T-helper 2 cell (primary cell): ENCODE measurements at regions not wholly inside any gene's neighbourhood (a gene's known extent, or its start where the extent isn't known, plus 50 kb on each side); places are given as distances from the start of the nearest gene placed in this dataset.

Experiments
- DNase-seq, 5 experiments: peaks; one replicate each; pipeline versions ENCODE4 v3.0.0 to v3.0.0-alpha.2; 2012 to 2022

- DNase-seq = no peak
These were observed 379.2 kb downstream of the VPS13C start for GRCh38 chr15:61681038-61681418.

- DNase-seq = no peak
These were observed 379.8 kb downstream of the VPS13C start for GRCh38 chr15:61680260-61681037.

- DNase-seq = no peak
These were observed 388.5 kb downstream of the VPS13C start for GRCh38 chr15:61671736-61672135.

GRCh38 chr15:61668444-61668843, 391.8 kb downstream of the VPS13C start:
- no peak for DNase-seq

- no peak for DNase-seq
These were observed 398.5 kb downstream of the VPS13C start for GRCh38 chr15:61661791-61662190.

GRCh38 chr15:61660579-61660978, 399.7 kb downstream of the VPS13C start:
- no peak for DNase-seq

GRCh38 chr15:61659566-61660190, 400.6 kb downstream of the VPS13C start:
- no peak for DNase-seq

- no peak for DNase-seq
These were observed 402.8 kb downstream of the VPS13C start for GRCh38 chr15:61657461-61657860.

- DNase-seq = no peak
These were observed 403.9 kb downstream of the VPS13C start for GRCh38 chr15:61656391-61656790.

- DNase-seq = no peak
These were observed 404.4 kb downstream of the VPS13C start for GRCh38 chr15:61655881-61656280.

- no peak for DNase-seq
These were observed 405.3 kb downstream of the VPS13C start for GRCh38 chr15:61654918-61655317.

- DNase-seq = no peak
These were observed 406.1 kb downstream of the VPS13C start for GRCh38 chr15:61654002-61654740.

GRCh38 chr15:61653110-61653509, 407.1 kb downstream of the VPS13C start:
- DNase-seq = no peak

GRCh38 chr15:61651267-61651666, 409.0 kb downstream of the VPS13C start:
- no peak for DNase-seq

GRCh38 chr15:61649046-61649445, 411.2 kb downstream of the VPS13C start:
- no peak for DNase-seq

- DNase-seq = no peak
These were observed 415.4 kb upstream of the RORA start for GRCh38 chr15:61644550-61644949.

GRCh38 chr15:61641645-61642044, 412.5 kb upstream of the RORA start:
- no peak for DNase-seq

GRCh38 chr15:61640756-61641155, 411.7 kb upstream of the RORA start:
- no peak for DNase-seq

- DNase-seq = no peak
These were observed 410.4 kb upstream of the RORA start for GRCh38 chr15:61639491-61639890.

- no peak for DNase-seq
These were observed 405.7 kb upstream of the RORA start for GRCh38 chr15:61634837-61635236.

GRCh38 chr15:61633951-61634350, 404.8 kb upstream of the RORA start:
- DNase-seq = no peak

- no peak for DNase-seq
These were observed 400.2 kb upstream of the RORA start for GRCh38 chr15:61629269-61629668.

GRCh38 chr15:61624950-61625349, 395.8 kb upstream of the RORA start:
- DNase-seq = no peak

- DNase-seq = no peak
These were observed 394.6 kb upstream of the RORA start for GRCh38 chr15:61623746-61624145.
